ENCODE measurements at regions not wholly inside any gene's neighbourhood (a gene's known extent, or its start where the extent isn't known, plus 50 kb on each side); places are given as distances from the start of the nearest gene placed in this dataset.
A peak's percentile ranks its signal among the peaks of the same experiment; 100 is the strongest.

DNA sequence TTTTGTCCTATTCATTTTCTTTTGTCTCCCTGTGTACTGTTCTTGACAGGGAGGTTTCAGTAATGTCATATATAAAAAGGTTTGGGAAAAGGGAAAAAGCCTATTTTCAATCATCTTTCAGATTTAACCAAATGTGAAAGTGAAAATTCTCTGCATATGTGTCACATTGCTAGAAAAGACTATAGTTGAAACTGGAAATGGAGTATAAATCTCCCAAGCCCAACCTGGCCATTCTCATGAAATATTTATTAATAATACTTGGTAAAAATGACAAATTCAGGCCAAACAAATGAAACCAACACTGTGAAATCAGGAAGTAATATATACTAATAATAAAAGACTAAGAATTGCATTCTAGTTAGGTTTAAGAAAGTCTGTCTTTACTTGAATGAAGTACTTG, 1129.2 kb downstream of the SLC16A7 start:
- no peak for TF ChIP-seq SPI1 (IDR thresholded peaks at IDR 0.05; ENCODE audit: borderline replicate concordance, low read depth)
- TF ChIP-seq CTCF (IDR thresholded peaks at IDR 0.05; ENCODE audit: insufficient read depth, low read length) = no peak
- no peak for TF ChIP-seq GABPA (IDR thresholded peaks at IDR 0.05; ENCODE audit: low read depth)
- TF ChIP-seq, protein P1, sequence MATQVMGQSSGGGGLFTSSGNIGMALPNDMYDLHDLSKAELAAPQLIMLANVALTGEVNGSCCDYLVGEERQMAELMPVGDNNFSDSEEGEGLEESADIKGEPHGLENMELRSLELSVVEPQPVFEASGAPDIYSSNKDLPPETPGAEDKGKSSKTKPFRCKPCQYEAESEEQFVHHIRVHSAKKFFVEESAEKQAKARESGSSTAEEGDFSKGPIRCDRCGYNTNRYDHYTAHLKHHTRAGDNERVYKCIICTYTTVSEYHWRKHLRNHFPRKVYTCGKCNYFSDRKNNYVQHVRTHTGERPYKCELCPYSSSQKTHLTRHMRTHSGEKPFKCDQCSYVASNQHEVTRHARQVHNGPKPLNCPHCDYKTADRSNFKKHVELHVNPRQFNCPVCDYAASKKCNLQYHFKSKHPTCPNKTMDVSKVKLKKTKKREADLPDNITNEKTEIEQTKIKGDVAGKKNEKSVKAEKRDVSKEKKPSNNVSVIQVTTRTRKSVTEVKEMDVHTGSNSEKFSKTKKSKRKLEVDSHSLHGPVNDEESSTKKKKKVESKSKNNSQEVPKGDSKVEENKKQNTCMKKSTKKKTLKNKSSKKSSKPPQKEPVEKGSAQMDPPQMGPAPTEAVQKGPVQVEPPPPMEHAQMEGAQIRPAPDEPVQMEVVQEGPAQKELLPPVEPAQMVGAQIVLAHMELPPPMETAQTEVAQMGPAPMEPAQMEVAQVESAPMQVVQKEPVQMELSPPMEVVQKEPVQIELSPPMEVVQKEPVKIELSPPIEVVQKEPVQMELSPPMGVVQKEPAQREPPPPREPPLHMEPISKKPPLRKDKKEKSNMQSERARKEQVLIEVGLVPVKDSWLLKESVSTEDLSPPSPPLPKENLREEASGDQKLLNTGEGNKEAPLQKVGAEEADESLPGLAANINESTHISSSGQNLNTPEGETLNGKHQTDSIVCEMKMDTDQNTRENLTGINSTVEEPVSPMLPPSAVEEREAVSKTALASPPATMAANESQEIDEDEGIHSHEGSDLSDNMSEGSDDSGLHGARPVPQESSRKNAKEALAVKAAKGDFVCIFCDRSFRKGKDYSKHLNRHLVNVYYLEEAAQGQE (IDR thresholded peaks at IDR 0.05; ENCODE audit: insufficient replicate concordance, low read depth) = no peak
- no peak for TF ChIP-seq POLR2AphosphoS5 (IDR thresholded peaks at IDR 0.05; ENCODE audit: low read depth)
- DNase-seq (ENCODE audit: low read depth in 1 of 2, low spot score in 1 of 2) = no peak
- no peak overlapping the region for H3K4me3 ChIP-seq (replicated peaks; ENCODE audit: insufficient read depth, low read length)
- no peaks in the 10 kb centered on the region for H3K27me3 ChIP-seq (ENCODE audit: insufficient read depth, poor library complexity, severe bottlenecking)
- H3K27ac ChIP-seq (replicated peaks) = no peak overlapping the region

DNA sequence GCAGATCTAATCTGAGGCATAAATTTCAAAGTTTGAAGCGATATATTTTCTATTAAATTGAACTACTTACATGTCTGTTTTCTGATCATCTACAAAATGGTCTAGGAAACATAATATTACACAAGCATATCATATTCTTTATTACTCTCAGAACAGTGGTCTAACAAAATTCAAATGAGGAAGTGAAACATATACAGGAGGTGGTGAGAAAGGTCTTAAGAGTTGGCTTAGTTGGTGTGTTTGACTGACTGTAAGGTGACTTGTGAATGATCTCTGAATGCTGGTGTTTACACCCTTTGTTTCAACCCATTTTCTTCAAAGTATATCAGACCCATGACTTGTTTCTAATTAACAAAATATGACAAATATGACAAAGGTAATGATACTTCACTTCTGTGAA, 1156.8 kb downstream of the SLC16A7 start:
- peak overlapping the region; percentile 4; the same call in 1 of the 2 replicates for H3K27ac ChIP-seq (replicated peaks)
- peak in 1 of 2 experiments; percentile 32 for DNase-seq (ENCODE audit: low read depth in 1 of 2, low spot score in 1 of 2)
- H3K4me3 ChIP-seq (replicated peaks; ENCODE audit: insufficient read depth, low read length) = no peak overlapping the region
- peak; percentile 93 for TF ChIP-seq SPI1 (IDR thresholded peaks at IDR 0.05; ENCODE audit: borderline replicate concordance, low read depth)
- TF ChIP-seq, protein P1 (IDR thresholded peaks at IDR 0.05; ENCODE audit: insufficient replicate concordance, low read depth) = no peak
- no peaks in the 10 kb centered on the region for H3K27me3 ChIP-seq (ENCODE audit: insufficient read depth, poor library complexity, severe bottlenecking)

GRCh38 chr12:60758224-60758623, 1162.4 kb downstream of the SLC16A7 start:
- Histone ChIP-seq H3K4me3 (replicated peaks; ENCODE audit: insufficient read depth, low read length) (no peak overlapping the region), H3K27me3 (ENCODE audit: insufficient read depth, poor library complexity, severe bottlenecking) (no peaks in the 10 kb centered on the region), H3K27ac (replicated peaks) (no peak overlapping the region)
- no peak for TF ChIP-seq GABPA (IDR thresholded peaks at IDR 0.05; ENCODE audit: low read depth)
- TF ChIP-seq, protein P1 (IDR thresholded peaks at IDR 0.05; ENCODE audit: insufficient replicate concordance, low read depth) = no peak
- TF ChIP-seq CTCF (IDR thresholded peaks at IDR 0.05; ENCODE audit: insufficient read depth, low read length) = no peak
- no peak for DNase-seq (ENCODE audit: low read depth in 1 of 2, low spot score in 1 of 2)

DNA sequence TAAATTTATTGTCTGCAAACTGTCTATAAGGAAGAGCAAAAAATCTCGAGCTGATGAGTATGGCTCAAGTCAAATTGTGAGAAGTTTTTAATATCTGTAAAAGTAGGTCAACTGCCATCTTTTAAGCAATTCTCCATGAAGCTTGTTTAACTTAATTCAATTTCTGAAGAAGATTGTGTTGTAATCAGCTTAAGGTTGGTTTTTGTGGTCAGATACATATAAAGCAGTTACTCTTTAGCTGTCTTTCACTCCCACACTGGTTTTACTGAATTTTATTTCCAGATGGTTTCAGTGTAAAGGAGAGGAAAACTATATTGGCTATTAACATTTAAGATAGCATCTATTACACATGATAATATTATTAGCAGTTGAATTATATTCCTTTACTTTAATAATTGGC, 1165.1 kb downstream of the SLC16A7 start:
- DNase-seq (ENCODE audit: low read depth in 1 of 2, low spot score in 1 of 2) = peak; percentile 38 to 74
- TF ChIP-seq SPI1 (IDR thresholded peaks at IDR 0.05; ENCODE audit: borderline replicate concordance, low read depth) (no peak), CTCF (IDR thresholded peaks at IDR 0.05; ENCODE audit: insufficient read depth, low read length) (no peak), GABPA (IDR thresholded peaks at IDR 0.05; ENCODE audit: low read depth) (no peak), POLR2AphosphoS5 (IDR thresholded peaks at IDR 0.05; ENCODE audit: low read depth) (peak; percentile 37; the same call in 1 of the 2 replicates)
- TF ChIP-seq, protein P1 (IDR thresholded peaks at IDR 0.05; ENCODE audit: insufficient replicate concordance, low read depth) = no peak
- peak overlapping the region; percentile 62 for H3K27ac ChIP-seq (replicated peaks)

More for the DNA sequence above, 1165.1 kb downstream of the SLC16A7 start:
- H3K27me3 ChIP-seq (ENCODE audit: insufficient read depth, poor library complexity, severe bottlenecking) = no peaks in the 10 kb centered on the region
- no peak overlapping the region for H3K4me3 ChIP-seq (replicated peaks; ENCODE audit: insufficient read depth, low read length)
